ENCODE measurements at regions not wholly inside any gene's neighbourhood (a gene's known extent, or its start where the extent isn't known, plus 50 kb on each side); places are given as distances from the start of the nearest gene placed in this dataset.

GRCh38 chr2:198242093-198242492 lies 437.7 kb downstream of the PLCL1 start:
- H3K4me1 Mint-ChIP-seq (ENCODE audit: unreplicated experiment): no peaks in the 10 kb centered on the region
- no peak overlapping the region for H3K27ac Mint-ChIP-seq (ENCODE audit: unreplicated experiment)
- H3K27me3 Mint-ChIP-seq (ENCODE audit: unreplicated experiment): no peaks in the 10 kb centered on the region
- no peak overlapping the region for H3K4me3 Mint-ChIP-seq (ENCODE audit: unreplicated experiment)
- TF ChIP-seq CTCF (IDR thresholded peaks at IDR 0.05): no peak
- H3K9me3 Mint-ChIP-seq (ENCODE audit: unreplicated experiment): no peaks in the 10 kb centered on the region
- no peak for DNase-seq (ENCODE audit: extremely low spot score, unreplicated experiment)
- H3K36me3 Mint-ChIP-seq (ENCODE audit: unreplicated experiment): no peaks in the 10 kb centered on the region

- no peaks in the 10 kb centered on the region for H3K36me3 Mint-ChIP-seq (ENCODE audit: unreplicated experiment)
- H3K9me3 Mint-ChIP-seq (ENCODE audit: unreplicated experiment): no peaks in the 10 kb centered on the region
- H3K27ac Mint-ChIP-seq (ENCODE audit: unreplicated experiment): no peak overlapping the region
- no peaks in the 10 kb centered on the region for H3K4me1 Mint-ChIP-seq (ENCODE audit: unreplicated experiment)
- no peak for DNase-seq (ENCODE audit: extremely low spot score, unreplicated experiment)
- no peak for TF ChIP-seq CTCF (IDR thresholded peaks at IDR 0.05)
- peaks cover 1% of the 10 kb centered on the region for H3K27me3 Mint-ChIP-seq (ENCODE audit: unreplicated experiment)
- no peak overlapping the region for H3K4me3 Mint-ChIP-seq (ENCODE audit: unreplicated experiment)
Measured at GRCh38 chr2:198238429-198238828, 434.0 kb downstream of the PLCL1 start.

- Mint-ChIP-seq H3K27ac (ENCODE audit: unreplicated experiment) (no peak overlapping the region), H3K4me1 (ENCODE audit: unreplicated experiment) (no peaks in the 10 kb centered on the region), H3K27me3 (ENCODE audit: unreplicated experiment) (peaks cover 5% of the 10 kb centered on the region), H3K9me3 (ENCODE audit: unreplicated experiment) (no peaks in the 10 kb centered on the region), H3K36me3 (ENCODE audit: unreplicated experiment) (no peaks in the 10 kb centered on the region), H3K4me3 (ENCODE audit: unreplicated experiment) (no peak overlapping the region)
- no peak for TF ChIP-seq CTCF (IDR thresholded peaks at IDR 0.05)
- DNase-seq (ENCODE audit: extremely low spot score, unreplicated experiment): no peak
Measured at GRCh38 chr2:198236338-198236737, 431.9 kb downstream of the PLCL1 start.

- Mint-ChIP-seq H3K4me3 (ENCODE audit: unreplicated experiment) (no peak overlapping the region), H3K9me3 (ENCODE audit: unreplicated experiment) (no peaks in the 10 kb centered on the region), H3K27me3 (ENCODE audit: unreplicated experiment) (peaks cover 5% of the 10 kb centered on the region), H3K36me3 (ENCODE audit: unreplicated experiment) (no peaks in the 10 kb centered on the region), H3K4me1 (ENCODE audit: unreplicated experiment) (no peaks in the 10 kb centered on the region), H3K27ac (ENCODE audit: unreplicated experiment) (no peak overlapping the region)
- DNase-seq (ENCODE audit: extremely low spot score, unreplicated experiment): no peak
- TF ChIP-seq CTCF (IDR thresholded peaks at IDR 0.05): no peak
Measured at GRCh38 chr2:198232281-198232680, 427.9 kb downstream of the PLCL1 start.

GRCh38 chr2:198231562-198231961 lies 427.2 kb downstream of the PLCL1 start:
- Mint-ChIP-seq H3K9me3 (ENCODE audit: unreplicated experiment) (no peaks in the 10 kb centered on the region), H3K4me3 (ENCODE audit: unreplicated experiment) (no peak overlapping the region), H3K27ac (ENCODE audit: unreplicated experiment) (no peak overlapping the region), H3K4me1 (ENCODE audit: unreplicated experiment) (no peaks in the 10 kb centered on the region), H3K36me3 (ENCODE audit: unreplicated experiment) (no peaks in the 10 kb centered on the region), H3K27me3 (ENCODE audit: unreplicated experiment) (peaks cover 5% of the 10 kb centered on the region)
- DNase-seq (ENCODE audit: extremely low spot score, unreplicated experiment): no peak
- TF ChIP-seq CTCF (IDR thresholded peaks at IDR 0.05): no peak

Data from osteocyte (in vitro differentiated cells).